KMS-11 (cell line): ENCODE measurements at regions not wholly inside any gene's neighbourhood (a gene's known extent, or its start where the extent isn't known, plus 50 kb on each side); places are given as distances from the start of the nearest gene placed in this dataset.

Source experiments
- H2AFZ ChIP-seq: fragments of 200-600 bp; sonication (generic); 2 replicates; pipeline ENCODE4 v1.6.1; 2016; ENCODE audit warnings: antibody characterized with exemption, mixed run types, low read depth
- H3K27ac ChIP-seq: fragments of 200-600 bp; sonication (generic); 2 replicates; pipeline ENCODE4 v1.6.1; 2016; ENCODE audit warnings: mild to moderate bottlenecking, mixed run types
- H3K27me3 ChIP-seq: fragments of 200-600 bp; sonication (generic); 2 replicates; pipeline ENCODE4 v1.6.1; 2017; ENCODE audit warnings: mild to moderate bottlenecking, low read depth, mixed run types, moderate library complexity; ENCODE audit not compliant: insufficient read depth
- H3K36me3 ChIP-seq: fragments of 200-600 bp; sonication (generic); 2 replicates; pipeline ENCODE4 v1.6.1; 2017; ENCODE audit warnings: mild to moderate bottlenecking, mixed run types; ENCODE audit not compliant: insufficient read depth
- H3K4me1 ChIP-seq: fragments of 200-600 bp; sonication (generic); 2 replicates; pipeline ENCODE4 v1.6.1; 2016; ENCODE audit warnings: mild to moderate bottlenecking, low read depth, mixed run types; ENCODE audit not compliant: poor library complexity, severe bottlenecking
- H3K4me2 ChIP-seq: fragments of 200-600 bp; sonication (generic); 2 replicates; pipeline ENCODE4 v1.7.0; 2016; ENCODE audit warnings: mild to moderate bottlenecking, mixed run types
- H3K4me3 ChIP-seq: fragments of 200-600 bp; sonication (generic); IDR thresholded peaks from 2 replicates; pipeline ENCODE4 v1.6.1; 2017; ENCODE audit warnings: low read depth, low read length, mixed read lengths; ENCODE audit not compliant: insufficient read depth
- H3K79me2 ChIP-seq: fragments of 200-600 bp; sonication (generic); 2 replicates; pipeline ENCODE4 v1.6.1; 2016; ENCODE audit warnings: low read depth, mixed run types; ENCODE audit not compliant: insufficient read depth
- H3K9ac ChIP-seq: fragments of 200-600 bp; sonication (generic); 2 replicates; pipeline ENCODE4 v1.6.1; 2016; ENCODE audit warnings: mild to moderate bottlenecking, mixed run types
- H4K20me1 ChIP-seq: fragments of 200-600 bp; sonication (generic); 2 replicates; pipeline ENCODE4 v1.6.1; 2016; ENCODE audit warnings: mild to moderate bottlenecking, mixed run types; ENCODE audit not compliant: insufficient read depth
- TF ChIP-seq, protein P1 (sequence below): fragments of 200-600 bp; sonication (generic); conservative IDR thresholded peaks from 2 replicates; pipeline ENCODE4 v1.6.1; 2017; ENCODE audit warnings: low read depth, mild to moderate bottlenecking, antibody characterized with exemption, low read length, moderate library complexity, mixed read lengths

DNA sequence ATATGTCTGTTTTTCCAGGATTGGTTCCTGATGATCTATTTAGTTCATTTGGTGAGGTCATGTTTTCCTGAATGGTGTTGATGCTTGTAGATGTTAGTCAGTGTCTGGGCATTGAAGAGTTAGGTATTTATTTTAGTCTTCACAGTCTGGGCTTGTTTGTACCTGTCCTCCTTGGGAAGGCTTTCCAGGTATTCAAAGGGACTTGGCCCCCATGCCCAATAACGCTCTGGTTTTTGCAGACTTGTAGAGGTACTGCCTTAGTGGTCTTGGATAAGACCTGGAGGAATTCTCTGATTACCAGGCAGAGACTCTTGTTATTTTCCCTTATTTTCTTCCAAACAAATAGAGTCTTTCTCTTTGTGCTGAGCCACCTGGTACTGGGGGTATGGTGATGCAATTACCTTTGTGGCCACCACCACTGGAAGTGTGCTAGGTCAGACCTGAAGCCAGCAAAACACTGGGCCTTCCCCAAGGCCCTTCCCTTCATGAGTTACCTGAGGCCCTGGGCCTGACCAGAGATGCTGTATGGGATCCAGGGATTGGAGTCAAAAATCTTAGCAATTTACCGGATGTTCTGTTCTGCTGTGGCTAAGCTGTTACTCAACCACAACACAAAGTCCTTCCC lies 63.3 kb upstream of the RXFP1 start:
- Histone ChIP-seq H3K79me2 (no peaks in the 10 kb centered on the region), H3K4me2 (no peak overlapping the region), H2AFZ (no peak overlapping the region), H3K4me1 (no peaks in the 10 kb centered on the region), H3K4me3 (no peak overlapping the region), H3K27ac (no peak overlapping the region), H4K20me1 (no peaks in the 10 kb centered on the region), H3K9ac (no peak overlapping the region), H3K27me3 (no peaks in the 10 kb centered on the region), H3K36me3 (no peaks in the 10 kb centered on the region)
- TF ChIP-seq, protein P1, sequence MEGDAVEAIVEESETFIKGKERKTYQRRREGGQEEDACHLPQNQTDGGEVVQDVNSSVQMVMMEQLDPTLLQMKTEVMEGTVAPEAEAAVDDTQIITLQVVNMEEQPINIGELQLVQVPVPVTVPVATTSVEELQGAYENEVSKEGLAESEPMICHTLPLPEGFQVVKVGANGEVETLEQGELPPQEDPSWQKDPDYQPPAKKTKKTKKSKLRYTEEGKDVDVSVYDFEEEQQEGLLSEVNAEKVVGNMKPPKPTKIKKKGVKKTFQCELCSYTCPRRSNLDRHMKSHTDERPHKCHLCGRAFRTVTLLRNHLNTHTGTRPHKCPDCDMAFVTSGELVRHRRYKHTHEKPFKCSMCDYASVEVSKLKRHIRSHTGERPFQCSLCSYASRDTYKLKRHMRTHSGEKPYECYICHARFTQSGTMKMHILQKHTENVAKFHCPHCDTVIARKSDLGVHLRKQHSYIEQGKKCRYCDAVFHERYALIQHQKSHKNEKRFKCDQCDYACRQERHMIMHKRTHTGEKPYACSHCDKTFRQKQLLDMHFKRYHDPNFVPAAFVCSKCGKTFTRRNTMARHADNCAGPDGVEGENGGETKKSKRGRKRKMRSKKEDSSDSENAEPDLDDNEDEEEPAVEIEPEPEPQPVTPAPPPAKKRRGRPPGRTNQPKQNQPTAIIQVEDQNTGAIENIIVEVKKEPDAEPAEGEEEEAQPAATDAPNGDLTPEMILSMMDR, result no peak

DNA sequence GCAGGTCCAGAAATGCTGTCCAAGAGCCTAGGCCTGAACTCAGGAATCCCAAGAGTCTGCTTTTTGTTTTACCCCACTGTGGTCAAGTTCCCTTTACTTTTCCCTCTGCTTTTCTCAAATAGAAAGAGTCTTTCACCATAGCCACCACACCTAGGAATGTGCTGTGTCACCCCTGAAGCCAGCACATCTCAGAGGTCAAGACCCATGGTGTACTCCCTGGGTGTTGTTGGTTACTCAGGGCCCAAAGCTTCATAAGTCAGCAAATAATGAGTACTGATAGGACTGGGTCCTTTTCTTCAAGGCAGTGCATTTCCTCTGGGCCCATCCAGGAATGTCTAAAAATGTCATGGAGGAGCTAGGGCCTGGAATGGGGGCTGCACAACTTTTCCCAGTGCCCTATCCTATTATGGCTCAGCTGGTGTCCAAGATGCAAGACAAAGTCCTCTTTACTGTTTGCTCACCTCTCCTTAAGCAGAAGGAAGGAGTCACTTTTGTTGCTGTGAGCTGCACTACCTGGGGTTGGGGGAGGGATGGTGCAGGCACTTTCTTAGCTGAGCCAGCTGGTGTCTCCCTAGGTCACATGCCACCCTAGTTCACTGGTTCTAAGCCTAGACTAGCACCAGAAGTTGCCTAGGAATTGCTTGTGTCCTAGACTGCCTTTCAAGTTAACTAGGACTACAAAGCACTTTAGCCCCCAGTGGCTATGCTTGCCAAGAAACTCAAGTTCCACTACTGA lies 62.4 kb upstream of the RXFP1 start:
- Histone ChIP-seq H2AFZ (no peak overlapping the region), H3K27ac (no peak overlapping the region), H3K9ac (no peak overlapping the region), H3K4me3 (no peak overlapping the region), H3K79me2 (no peaks in the 10 kb centered on the region), H3K4me1 (no peaks in the 10 kb centered on the region), H3K27me3 (no peaks in the 10 kb centered on the region), H3K4me2 (no peak overlapping the region), H3K36me3 (no peaks in the 10 kb centered on the region), H4K20me1 (no peaks in the 10 kb centered on the region)
- TF ChIP-seq, protein P1, result no peak

DNA sequence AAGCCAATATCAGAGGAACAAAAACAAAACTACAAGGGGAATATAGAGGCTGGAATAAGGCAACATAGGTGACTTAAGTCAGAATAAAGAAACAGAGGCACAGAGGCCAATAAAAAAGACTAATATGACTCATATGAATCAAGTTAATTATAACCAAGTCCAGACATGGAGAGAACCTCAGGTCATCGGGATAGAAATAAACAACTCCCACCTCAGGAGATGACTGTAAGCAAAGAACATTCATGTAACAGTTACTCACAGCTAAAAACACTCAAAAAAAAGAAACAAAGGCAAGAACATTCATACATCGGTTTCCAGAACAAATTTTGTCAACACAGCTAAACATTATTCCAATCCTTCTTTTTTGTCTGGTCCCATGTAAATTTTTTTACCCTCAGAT lies 60.3 kb upstream of the RXFP1 start:
- H3K4me1 ChIP-seq, result no peaks in the 10 kb centered on the region
- no peaks in the 10 kb centered on the region for H3K27me3 ChIP-seq
- no peak overlapping the region for H3K4me2 ChIP-seq
- H3K4me3 ChIP-seq, result no peak overlapping the region
- no peak overlapping the region for H3K9ac ChIP-seq
- H4K20me1 ChIP-seq, result no peaks in the 10 kb centered on the region
- no peaks in the 10 kb centered on the region for H3K36me3 ChIP-seq
- no peak overlapping the region for H2AFZ ChIP-seq
- TF ChIP-seq, protein P1, result no peak
- H3K79me2 ChIP-seq, result no peaks in the 10 kb centered on the region
- no peak overlapping the region for H3K27ac ChIP-seq

DNA sequence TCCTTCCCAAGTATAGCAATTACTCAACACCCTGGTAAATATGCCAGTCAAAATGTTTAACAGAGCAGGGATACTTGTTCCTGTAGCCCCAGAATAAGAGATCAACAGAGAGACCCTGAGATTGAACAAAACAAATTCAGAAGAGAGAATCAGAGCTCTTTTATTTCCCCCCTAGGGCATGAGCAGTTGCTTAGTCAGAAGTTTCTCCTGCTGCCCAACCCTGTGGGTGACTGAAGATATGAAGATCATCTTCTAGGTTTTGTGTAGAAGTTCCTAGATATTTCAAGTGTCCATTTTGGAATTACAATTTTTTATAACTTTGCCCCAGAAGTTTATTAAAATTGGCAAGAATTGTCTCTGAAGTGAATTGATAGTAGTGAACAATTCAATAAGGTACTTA lies 59.1 kb upstream of the RXFP1 start:
- no peaks in the 10 kb centered on the region for H3K79me2 ChIP-seq
- no peak overlapping the region for H2AFZ ChIP-seq
- H3K9ac ChIP-seq, result no peak overlapping the region
- TF ChIP-seq, protein P1, result no peak
- no peak overlapping the region for H3K4me2 ChIP-seq
- H3K36me3 ChIP-seq, result no peaks in the 10 kb centered on the region
- no peaks in the 10 kb centered on the region for H3K27me3 ChIP-seq
- no peaks in the 10 kb centered on the region for H4K20me1 ChIP-seq
- H3K27ac ChIP-seq, result no peak overlapping the region
- H3K4me3 ChIP-seq, result no peak overlapping the region
- H3K4me1 ChIP-seq, result no peaks in the 10 kb centered on the region
